ENCODE measurements at regions not wholly inside any gene's neighbourhood (a gene's known extent, or its start where the extent isn't known, plus 50 kb on each side); places are given as distances from the start of the nearest gene placed in this dataset.

GRCh38 chr19:28245937-28246336, 967.0 kb downstream of the UQCRFS1 start:
- DNase-seq, result no peak

- DNase-seq, result no peak
These were observed 968.0 kb downstream of the UQCRFS1 start for GRCh38 chr19:28244966-28245365.

- peak; percentile 40 for DNase-seq
These were observed 970.5 kb downstream of the UQCRFS1 start for GRCh38 chr19:28242317-28242927.

- DNase-seq, result no peak
These were observed 973.7 kb downstream of the UQCRFS1 start for GRCh38 chr19:28239270-28239669.

GRCh38 chr19:28238270-28238820, 974.6 kb downstream of the UQCRFS1 start:
- no peak for DNase-seq

GRCh38 chr19:28235606-28236125, 977.3 kb downstream of the UQCRFS1 start:
- DNase-seq, result no peak

GRCh38 chr19:28234637-28235036, 978.3 kb downstream of the UQCRFS1 start:
- DNase-seq, result no peak

- DNase-seq, result no peak
These were observed 984.1 kb downstream of the UQCRFS1 start for GRCh38 chr19:28228854-28229253.

GRCh38 chr19:28224441-28224840, 988.5 kb downstream of the UQCRFS1 start:
- DNase-seq, result no peak

GRCh38 chr19:28221736-28222135, 991.2 kb downstream of the UQCRFS1 start:
- no peak for DNase-seq

- no peak for DNase-seq
These were observed 994.2 kb downstream of the UQCRFS1 start for GRCh38 chr19:28218728-28219127.

- no peak for DNase-seq
These were observed 995.9 kb downstream of the UQCRFS1 start for GRCh38 chr19:28217022-28217421.

- no peak for DNase-seq
These were observed 999.4 kb downstream of the UQCRFS1 start for GRCh38 chr19:28213470-28214082.

GRCh38 chr19:28210886-28211285, 1002.1 kb downstream of the UQCRFS1 start:
- no peak for DNase-seq

- DNase-seq, result no peak
These were observed 1004.2 kb downstream of the UQCRFS1 start for GRCh38 chr19:28208745-28209144.

GRCh38 chr19:28207244-28207643, 1005.7 kb downstream of the UQCRFS1 start:
- DNase-seq, result no peak

- no peak for DNase-seq
These were observed 1011.4 kb downstream of the UQCRFS1 start for GRCh38 chr19:28201462-28201943.

GRCh38 chr19:28199323-28199722, 1013.6 kb downstream of the UQCRFS1 start:
- DNase-seq, result no peak

- no peak for DNase-seq
These were observed 1016.0 kb downstream of the UQCRFS1 start for GRCh38 chr19:28196961-28197360.

GRCh38 chr19:28196101-28196500, 1016.9 kb downstream of the UQCRFS1 start:
- DNase-seq, result no peak

GRCh38 chr19:28185646-28186045, 1027.3 kb downstream of the UQCRFS1 start:
- no peak for DNase-seq

GRCh38 chr19:28184997-28185396, 1028.0 kb downstream of the UQCRFS1 start:
- no peak for DNase-seq

GRCh38 chr19:28176193-28176592, 1036.8 kb downstream of the UQCRFS1 start:
- no peak for DNase-seq

- no peak for DNase-seq
These were observed 1041.0 kb downstream of the UQCRFS1 start for GRCh38 chr19:28171983-28172382.

Data from activated CD4-positive, alpha-beta T cell treated with anti-CD3 and anti-CD28 coated beads, Interleukin-10, Interleukin-2, amounts not matched to agents 100 ng/mL and 50 ng/mL, durations not matched to agents 16 hours and 8 hours (primary cell).